ENCODE measurements at regions not wholly inside any gene's neighbourhood (a gene's known extent, or its start where the extent isn't known, plus 50 kb on each side); places are given as distances from the start of the nearest gene placed in this dataset.

GRCh38 chr4:156312261-156312847 is 358.7 kb upstream of the CTSO start:
- no peak for TF ChIP-seq CTCF (IDR thresholded peaks at IDR 0.05)
- no peak for TF ChIP-seq POLR2A (IDR thresholded peaks at IDR 0.05)

Data from lower leg skin (tissue), 3 donors.